NCI-H1436 treated with DMSO at 0.1 percent for 48 hours (cell line): ENCODE measurements at regions not wholly inside any gene's neighbourhood (a gene's known extent, or its start where the extent isn't known, plus 50 kb on each side); places are given as distances from the start of the nearest gene placed in this dataset.
"Not testable (repeated sequence)": the region's sequence is repeated elsewhere in the genome, so short reads cannot be mapped to it uniquely, and the experiment has no call there.

Experiments used
- DNase-seq: peaks from one replicate; lab custom pipeline; 2025; lab: John Stamatoyannopoulos, UW

DNA sequence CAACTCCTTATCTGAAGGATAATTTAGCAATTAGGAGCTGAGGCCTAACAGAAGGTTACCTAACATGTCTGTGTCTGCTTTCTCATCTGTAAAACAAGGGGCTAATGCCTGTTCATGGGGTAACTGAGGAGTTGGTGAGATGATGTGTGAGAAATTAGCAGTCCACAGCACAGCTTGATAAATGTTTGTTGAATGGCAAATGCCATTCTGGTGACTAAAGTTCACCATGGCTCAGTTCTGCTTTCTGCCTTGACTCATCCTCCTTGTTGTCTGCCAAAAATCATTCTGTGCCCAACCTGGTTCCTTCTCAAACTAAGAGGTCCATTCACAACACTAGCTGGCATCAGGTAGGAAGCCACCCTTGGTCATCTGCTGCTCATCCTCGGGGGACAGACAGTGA is 552.0 kb upstream of the KLF4 start:
- DNase-seq, result no peak

DNA sequence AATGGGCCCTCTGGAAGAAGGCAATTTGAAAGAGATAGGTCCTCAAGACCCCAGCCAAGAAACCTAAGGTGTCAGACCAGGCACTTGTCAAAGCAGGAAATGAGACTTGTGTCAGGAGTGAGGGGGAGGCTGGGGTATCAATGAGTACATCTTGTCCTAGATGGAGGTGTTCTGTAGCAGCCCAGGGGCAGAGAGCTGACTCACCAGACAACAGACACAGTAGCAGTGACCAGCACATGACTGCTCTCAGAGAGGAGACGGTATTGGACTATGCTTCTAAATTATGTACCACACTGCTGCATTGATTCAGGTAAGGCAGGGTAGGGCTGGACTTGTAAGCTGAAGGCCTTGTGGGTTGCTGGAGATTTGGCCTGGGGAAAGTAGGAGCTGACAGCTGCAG is 551.2 kb upstream of the KLF4 start:
- DNase-seq, result no peak

DNA sequence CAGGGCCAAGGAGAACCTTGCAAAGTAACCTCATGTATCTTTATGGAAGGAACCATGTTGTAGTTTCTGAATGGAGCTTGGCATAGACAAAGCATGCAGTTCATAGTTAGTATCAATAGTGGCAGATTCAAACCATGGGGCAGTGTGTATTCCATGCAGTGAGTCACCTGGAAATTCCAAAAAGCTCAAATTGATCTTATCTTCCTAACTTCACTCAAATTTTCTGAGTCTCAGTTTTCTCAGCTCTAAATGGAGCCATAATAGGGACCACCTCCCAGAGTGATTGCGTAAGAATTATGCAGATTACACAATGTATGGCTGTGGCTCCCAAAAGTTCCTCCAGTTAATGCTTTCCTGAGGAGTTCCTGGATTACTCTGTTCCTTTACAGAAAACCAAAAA is 549.9 kb upstream of the KLF4 start:
- DNase-seq, result no peak

DNA sequence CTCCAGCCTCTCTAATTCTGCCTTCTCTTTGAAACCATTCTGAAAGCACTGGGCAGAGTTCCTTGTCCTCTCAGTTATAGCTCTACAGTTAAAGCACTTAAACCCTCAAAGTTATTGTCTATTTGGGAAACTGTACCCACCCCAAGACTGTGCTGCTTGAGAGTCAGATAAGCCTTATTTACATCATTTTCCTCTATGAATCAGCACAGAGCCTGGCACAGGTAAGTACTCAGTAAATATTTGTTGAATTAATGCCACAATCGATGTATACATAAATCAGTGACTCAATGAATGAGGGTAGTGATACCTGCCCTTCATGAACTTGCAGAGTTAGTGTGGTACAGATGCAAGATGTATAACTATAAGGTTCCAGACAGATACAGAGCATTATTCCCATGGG is 549.4 kb upstream of the KLF4 start:
- no peak for DNase-seq

DNA sequence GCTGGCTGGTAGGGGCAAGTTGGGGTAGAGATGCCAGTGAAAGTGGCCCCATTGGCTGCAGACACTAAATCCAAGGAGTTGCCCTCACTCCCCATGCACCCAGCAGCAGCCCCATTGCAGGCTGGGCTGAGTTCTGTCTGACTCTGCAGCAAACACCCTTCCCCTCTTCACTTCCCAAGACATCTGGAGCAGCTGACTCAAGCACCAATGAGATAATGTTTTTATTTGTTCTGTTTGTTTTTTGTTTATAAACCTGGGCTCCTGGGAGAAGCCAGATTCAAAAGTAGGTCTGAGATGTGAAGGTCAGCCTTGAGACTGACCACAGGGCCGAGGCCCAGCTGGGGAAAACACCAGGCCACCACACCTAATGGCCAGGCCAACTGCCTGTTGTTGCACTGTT is 545.9 kb upstream of the KLF4 start:
- DNase-seq, result no peak

DNA sequence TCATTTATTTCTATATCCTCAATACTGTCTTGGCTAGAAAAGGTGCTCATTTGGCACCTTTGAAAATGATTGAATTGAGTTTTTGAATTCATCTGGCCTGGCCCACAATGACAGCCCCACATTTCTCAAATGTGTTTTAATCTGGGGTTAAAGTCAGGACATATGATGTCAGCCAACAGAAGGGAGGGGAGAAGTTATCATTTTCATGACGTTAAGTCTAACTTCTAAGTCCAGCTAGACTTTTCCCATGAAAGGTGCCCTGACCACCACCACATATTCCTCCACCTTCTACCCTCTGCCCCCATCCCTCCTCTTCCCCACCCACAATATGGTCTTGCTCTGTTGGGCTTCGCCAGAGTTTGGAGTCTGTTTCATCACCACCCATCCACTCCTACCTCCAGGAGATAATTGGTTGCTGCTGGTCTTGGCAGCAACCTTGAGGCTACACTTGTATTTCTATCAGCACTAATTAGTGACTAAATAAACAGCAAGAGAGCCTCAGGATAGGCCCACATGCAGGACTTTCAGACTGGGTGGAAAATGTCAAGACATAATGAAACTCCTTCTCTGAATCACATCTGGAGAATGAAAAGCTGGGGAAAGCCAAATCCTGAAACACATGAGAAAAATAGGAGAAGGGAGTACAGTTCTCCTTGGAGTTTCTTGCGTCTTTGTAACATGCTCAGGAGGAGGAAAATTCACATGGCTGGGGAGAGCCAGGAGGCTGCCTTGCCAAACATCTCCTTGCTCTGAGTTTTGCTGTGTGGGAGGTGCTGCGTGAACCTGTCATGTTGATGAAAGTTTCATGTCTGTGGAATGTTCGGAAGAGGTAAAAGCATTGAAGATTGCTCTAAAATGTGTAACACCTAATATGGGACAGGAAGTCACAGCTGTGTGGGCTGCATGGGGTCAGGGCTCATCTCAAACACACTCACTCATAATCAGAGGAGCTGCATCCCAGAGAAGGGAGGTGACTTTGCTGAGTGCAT is 544.7 kb upstream of the KLF4 start:
- DNase-seq, result no peak

DNA sequence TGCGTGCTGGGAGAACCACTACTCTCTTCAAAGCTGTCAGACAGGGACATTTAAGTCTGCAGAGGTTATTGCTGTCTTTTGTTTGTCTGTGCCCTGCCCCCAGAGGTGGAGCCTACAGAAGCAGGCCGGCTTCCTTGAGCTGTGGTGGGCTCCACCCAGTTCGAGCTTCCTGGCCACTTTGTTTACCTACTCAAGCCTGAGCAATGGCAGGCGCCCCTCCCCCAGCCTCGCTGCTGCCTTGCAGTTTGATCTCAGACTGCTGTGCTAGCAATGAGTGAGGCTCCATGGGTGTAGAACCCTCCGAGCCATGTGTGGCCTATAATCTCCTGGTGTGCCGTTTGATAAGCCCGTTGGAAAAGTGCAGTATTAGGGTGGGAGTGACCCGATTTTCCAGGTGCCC is 542.5 kb upstream of the KLF4 start:
- DNase-seq, result not testable (repeated sequence)

DNA sequence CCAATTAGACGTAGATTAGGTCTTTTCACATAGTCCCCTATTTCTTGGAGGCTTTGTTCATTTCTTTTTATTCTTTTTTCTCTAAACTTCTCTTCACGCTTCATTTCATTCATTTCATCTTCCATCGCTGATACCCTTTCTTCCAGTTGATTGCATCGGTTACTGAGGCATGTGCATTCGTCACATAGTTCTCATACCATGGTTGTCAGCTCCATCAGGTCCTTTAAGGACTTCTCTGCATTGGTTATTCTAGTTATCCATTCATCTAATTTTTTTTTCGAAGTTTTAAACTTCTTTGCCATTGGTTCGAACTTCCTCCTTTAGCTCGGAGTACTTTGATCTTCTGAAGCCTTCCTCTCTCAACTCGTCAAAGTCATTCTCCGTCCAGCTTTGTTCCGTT is 541.7 kb upstream of the KLF4 start:
- not testable (repeated sequence) for DNase-seq

DNA sequence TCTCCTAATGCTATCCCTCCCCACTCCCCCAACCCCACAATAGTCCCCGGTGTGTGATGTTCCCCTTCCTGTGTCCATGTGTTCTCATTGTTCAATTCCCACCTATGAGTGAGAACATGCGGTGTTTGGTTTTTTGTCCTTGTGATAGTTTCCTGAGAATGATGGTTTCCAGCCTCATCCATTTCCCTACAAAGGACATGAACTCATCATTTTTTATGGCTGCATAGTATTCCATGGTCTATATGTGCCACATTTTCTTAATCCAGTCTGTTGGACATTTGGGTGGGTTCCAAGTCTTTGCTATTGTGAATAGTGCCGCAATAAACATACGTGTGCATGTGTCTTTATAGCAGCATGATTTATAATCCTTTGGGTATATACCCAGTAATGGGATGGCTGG is 537.1 kb upstream of the KLF4 start:
- DNase-seq, result not testable (repeated sequence)

DNA sequence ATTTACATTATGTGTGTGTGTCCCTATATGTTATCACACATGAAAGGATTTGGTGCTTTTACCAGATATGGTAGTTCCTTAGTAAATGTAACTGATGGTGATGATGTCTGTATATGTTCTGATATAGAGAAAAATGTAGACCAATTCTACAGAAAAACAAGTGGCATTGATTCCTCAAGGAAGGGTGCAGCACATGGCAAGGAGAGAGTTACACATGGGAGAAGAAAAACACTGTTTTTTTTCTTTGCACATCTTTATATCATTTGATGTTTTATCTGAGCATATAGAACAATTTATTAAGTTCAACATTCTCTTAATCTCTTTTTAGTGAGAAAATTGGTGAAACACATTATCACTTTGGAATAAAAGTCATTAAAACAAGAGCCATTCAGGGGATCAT is 535.0 kb upstream of the KLF4 start:
- DNase-seq, result no peak

DNA sequence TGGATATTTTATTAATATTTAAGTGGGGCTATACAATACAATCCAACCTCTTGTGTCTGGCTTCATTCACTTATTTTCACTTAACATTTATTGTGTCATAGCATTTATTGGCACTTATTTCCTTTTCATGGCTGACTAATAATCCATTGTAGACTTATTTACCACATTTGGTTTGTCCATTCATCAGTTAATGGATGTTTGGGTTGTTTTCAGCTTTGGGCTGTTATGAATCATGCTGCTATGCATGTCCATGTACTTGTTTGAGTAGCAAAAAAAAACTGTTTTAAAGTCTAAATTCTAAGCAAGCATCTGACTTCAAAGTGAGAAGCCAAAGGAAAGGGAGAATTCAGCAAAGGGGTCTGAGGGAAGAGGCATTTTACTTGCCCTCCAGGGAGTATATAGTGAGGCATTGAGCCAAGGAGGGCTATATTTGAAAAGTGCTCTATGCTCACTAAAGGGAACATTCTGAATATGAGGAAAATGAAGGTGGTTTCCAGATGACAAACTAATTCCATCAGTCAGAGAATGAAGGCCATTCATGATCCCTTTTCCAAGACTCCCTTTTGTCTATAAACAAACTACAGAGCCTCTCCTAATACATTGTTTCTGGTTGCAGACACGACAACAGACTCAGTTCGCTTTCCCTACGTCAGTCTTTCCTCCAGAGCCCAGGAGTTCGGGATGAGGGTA is 532.8 kb upstream of the KLF4 start:
- DNase-seq, result no peak

DNA sequence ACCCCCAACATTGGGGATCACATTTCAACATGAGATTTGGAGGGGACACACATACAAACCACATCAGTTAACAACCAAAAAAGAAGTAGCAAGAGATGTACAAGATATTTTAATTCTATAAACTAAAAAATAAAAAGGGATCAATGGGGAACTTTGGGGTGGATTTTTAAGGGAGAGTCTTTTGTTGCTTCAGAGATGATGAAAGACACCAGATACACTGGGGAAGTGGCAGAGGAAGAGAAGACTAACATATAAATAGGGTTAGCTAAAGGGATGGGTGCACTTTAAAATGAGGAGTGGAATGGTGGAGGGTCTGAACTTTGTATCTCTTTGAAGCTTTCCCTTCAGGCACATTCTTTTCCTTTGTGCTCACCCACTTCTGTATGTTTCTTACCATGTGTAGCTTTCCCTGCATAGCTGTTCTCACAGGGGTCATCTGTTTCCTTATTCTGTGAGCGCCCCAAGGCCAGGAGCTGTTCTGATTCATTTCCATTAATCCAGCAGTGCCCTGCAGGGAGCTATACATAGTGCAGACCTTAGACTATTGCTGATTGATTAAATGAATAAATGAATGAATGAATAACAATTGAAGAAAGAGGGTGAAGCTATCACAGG is 531.6 kb upstream of the KLF4 start:
- no peak for DNase-seq

DNA sequence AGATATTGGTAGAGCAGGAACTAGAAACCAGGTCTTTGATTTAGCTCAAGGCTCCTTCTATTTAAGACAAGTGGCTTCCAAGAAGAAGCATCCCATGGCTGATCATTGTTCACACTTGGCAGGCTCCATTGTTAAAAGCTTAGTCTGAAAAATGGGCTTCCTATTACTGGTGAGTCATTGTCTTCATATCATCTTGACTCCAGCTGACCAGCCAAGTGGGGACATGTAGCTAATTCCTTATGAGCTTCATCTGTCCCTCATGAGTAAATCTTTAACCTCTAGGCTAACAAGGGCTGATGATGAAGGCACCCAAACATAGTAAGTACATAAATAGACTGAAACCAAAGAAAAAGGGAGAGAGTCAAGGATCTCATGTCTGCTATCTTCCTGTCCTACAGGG is 530.3 kb upstream of the KLF4 start:
- DNase-seq, result no peak

DNA sequence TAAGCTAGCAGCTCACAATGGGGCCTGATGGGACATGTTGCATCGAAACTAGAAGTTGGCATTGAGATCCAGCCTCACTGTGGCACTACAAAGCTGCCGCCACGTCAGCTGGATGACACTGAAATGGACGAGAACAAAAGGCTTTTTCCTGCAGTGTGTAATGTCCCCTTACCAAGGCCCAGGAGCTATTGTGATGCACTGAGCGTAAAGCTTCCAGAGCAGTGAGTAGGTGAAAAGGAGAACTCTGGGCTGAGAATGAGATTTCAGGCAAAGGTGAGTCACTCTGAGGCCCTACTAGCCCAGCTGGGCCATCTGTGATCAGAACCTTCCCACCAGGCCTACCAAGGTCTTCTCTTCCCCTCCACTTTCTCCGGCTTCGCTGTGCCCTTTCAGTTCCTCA is 528.1 kb upstream of the KLF4 start:
- no peak for DNase-seq

DNA sequence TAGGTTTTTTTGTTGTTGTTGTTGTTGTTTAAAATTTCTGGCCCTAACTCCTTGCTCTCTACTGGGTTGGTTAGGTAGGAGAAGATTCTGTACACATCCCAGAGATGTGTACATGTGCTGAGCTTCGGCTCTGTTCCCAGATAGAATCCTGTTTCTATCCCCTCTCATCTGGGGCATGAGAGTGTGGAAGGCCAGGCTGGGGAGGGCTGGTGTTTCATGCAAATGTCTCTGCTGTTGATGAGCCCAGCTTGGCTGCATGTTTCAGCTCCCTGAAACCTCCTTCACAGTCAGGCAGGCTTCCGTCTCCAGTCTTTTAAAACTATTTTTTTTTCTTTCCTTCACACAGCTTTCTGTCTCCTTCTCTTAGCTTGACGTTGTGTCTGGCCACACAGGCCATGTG is 526.9 kb upstream of the KLF4 start:
- no peak for DNase-seq

DNA sequence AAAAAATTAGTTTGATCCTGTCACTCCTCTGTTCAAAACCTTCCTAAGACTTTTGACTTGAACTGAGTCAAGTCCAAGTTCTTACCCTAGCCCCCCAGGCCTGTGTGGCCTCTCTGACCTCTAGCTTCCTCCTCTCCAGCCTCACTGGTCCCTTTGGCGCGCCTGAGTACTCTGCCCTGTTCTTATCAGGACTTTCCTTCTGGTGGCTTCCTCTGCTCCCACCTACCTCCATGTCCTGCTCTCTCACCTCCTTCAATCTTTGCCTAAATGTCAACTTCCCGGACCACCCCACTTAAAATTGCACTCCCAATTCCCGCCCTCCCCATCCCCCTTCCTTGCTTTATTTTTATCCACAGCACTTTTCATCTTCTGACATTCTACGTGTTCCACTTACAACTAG is 526.1 kb upstream of the KLF4 start:
- DNase-seq, result no peak

DNA sequence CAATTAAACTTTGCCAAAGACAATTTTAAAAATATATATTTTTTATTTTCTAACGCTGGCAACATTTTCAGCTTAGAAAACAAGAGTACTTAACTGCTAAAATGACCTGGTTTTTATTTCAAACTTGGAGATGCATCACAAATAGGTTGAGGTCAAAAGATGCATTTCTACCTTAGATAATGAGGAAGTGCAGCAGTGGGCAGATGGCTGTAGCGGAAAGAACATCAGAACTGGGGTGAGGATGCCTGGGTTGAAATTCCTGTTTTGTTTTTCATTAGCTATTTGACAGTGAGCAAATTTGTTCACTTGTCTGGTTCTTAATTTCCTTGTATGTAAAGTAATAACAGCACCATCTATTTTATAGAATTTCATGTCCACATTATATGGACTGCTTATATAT is 524.8 kb upstream of the KLF4 start:
- DNase-seq, result no peak

DNA sequence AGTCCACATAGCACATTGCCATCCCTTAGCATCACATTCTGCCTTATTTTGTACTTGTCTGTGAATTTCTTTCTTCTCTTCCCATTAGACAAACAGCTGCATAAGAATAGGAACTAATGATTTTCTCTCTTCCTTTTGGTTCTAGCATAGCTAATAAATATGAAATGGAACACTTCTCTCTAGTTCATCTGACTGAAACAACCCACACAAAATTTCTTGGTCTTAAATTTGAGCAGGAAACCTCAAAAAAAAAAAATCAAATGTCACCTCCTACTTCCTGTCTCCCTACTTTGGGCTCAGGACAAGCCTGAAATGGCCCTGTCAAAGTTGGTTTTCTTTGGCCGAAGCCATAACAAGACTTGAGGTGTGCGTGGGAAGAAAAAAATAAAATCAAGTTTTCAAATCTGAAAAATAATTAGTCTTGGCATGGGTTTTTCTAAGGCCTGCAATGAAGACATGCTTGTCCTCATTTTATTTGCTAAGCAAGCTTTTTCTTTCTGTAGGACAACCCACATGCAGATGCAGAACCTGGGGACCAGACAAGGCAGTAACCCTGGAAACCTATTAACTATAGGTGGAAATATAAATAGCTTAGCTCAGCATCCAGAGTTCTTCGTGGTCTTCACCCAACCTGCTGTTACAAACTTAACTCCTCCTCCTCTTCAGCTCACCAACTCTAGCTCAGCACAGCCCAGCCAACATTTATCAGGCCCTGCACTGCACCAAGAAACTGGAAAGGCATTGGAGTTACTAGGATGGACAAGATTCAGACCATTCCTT is 523.5 kb upstream of the KLF4 start:
- DNase-seq, result no peak

DNA sequence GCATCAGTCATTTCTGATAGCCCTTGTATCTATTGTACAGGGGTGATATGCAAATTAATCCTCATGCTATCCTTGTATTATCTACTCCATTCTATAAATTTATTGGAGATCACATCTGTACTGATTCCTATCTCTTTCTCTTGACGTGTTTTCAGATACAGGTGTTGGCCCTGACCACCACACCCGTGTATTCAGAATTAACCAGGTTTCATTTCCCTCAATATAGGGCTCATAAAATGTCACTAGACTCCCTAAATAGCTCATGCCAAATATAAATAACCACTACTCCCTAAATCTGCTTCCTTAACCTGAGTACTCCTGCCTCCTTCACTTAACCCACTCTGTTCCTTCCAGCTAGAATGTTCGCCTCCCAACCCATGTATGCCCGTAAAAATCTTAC is 522.8 kb upstream of the KLF4 start:
- DNase-seq, result no peak

DNA sequence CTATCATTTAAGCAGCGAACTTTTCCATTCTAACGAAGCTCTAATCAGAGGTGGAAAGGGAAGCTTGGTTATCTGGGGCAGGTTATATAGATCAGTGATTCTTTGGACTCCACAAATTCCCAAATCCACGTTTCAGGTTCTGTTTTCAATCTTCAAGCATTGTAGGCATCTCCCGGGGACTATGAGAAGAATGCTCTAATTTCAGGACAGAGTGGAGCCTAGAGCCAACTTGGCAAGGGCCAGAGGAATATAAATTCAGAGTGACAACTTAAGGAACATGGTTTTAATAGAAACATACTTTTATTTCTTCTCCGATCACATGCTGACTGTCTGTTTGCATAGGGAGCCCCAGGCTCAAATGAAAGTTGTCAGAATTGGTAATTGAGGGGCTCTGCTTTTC is 514.0 kb upstream of the KLF4 start:
- DNase-seq, result no peak

DNA sequence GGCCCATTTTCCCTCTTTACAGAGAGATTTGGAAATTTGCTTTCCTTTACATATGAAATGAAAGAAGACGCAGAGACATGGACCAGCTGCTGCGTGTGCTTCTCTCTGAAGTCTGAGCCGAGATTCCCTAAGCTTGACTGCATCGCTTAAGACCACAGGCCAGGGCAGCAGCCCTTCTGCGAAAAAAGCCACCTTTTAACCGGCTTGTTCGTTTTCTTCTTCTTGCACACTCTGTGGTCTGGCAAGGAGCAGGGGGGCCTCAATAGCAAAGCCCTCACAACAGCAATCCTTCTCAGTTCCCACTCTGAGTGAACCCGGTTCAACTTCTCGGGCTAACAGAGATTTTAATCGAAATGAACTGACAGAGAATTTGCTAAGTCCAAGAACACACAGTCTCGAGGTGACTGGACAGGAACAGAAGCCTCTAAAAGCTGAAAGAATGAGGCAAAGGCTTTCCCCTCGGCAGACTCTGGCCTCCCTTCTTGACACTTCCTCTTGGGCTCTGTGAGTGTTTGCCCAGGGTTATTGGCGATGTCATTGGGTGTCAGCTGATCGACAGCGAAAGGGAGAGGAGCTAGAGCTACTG is 512.9 kb upstream of the KLF4 start:
- no peak for DNase-seq

DNA sequence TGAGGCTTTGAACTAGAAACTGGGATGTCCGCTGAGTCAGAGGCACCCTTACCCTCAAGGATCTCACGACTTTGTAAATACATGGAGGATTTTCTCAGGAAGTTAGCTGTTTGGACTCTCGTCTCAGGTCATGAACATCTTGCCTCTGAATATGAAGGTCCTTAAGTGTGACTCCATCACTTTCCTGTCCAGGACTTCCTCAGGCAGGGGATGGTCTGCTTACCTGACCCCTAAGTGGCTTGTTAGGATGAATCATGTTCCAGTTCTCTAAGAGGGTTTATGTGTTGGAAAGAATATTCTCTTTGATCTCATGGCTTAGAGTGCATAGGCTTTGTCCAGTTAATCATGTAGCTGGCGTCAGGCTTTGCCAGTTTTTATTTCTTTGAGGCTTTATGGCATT is 511.7 kb upstream of the KLF4 start:
- DNase-seq, result no peak
